Mesodermal cell (in vitro differentiated cells): ENCODE measurements at regions not wholly inside any gene's neighbourhood (a gene's known extent, or its start where the extent isn't known, plus 50 kb on each side); places are given as distances from the start of the nearest gene placed in this dataset.

Experiments used
- H3K27ac ChIP-seq: 2 replicates; pipeline ENCODE4 v1.7.0; 2013; ENCODE audit warnings: mild to moderate bottlenecking, low read depth, low read length, moderate library complexity; ENCODE audit not compliant: severe bottlenecking
- H3K36me3 ChIP-seq: 2 replicates; pipeline ENCODE4 v1.7.1; 2013; ENCODE audit warnings: mild to moderate bottlenecking, low read length, moderate library complexity; ENCODE audit not compliant: control insufficient read depth, insufficient read depth
- H3K4me1 ChIP-seq: one replicate; pipeline ENCODE4 v1.7.1; 2013; ENCODE audit warnings: mild to moderate bottlenecking, low read length; ENCODE audit not compliant: insufficient read depth, control insufficient read depth, poor library complexity, severe bottlenecking
- H3K4me3 ChIP-seq: 2 replicates; pipeline ENCODE4 v1.7.0; 2013; ENCODE audit warnings: low read length, control low read depth, mild to moderate bottlenecking; ENCODE audit not compliant: insufficient read depth, poor library complexity, severe bottlenecking; ENCODE audit errors: extremely low read depth
- H3K9me3 ChIP-seq: 2 replicates; pipeline ENCODE4 v1.7.1; 2013; ENCODE audit warnings: mild to moderate bottlenecking, low read length, moderate library complexity; ENCODE audit not compliant: control insufficient read depth
- WGBS, 2 experiments: methylation state at CpG; one replicate each; pipeline ENCODE4 v1.1.5; 2013; ENCODE audit warnings: missing lambda C conversion rate in 2 of 2; ENCODE audit not compliant: insufficient coverage in 2 of 2; 5-methylcytosine and 5-hydroxymethylcytosine counted together

GRCh38 chr18:22467760-22468553 is 50.2 kb upstream of the CTAGE1 start:
- no peak overlapping the region for H3K4me3 ChIP-seq
- no peaks in the 10 kb centered on the region for H3K36me3 ChIP-seq
- peaks cover 57% of the 10 kb centered on the region for H3K4me1 ChIP-seq
- 92 to 100% methylated on average over 3 to 4 of the region's 8 CpGs for WGBS, 2 experiments
- no peaks in the 10 kb centered on the region for H3K9me3 ChIP-seq
- H3K27ac ChIP-seq, result peak overlapping the region; percentile 93

GRCh38 chr18:22468554-22468891 is 50.8 kb upstream of the CTAGE1 start:
- Histone ChIP-seq H3K27ac (no peak overlapping the region), H3K4me3 (no peak overlapping the region), H3K36me3 (no peaks in the 10 kb centered on the region), H3K9me3 (no peaks in the 10 kb centered on the region), H3K4me1 (peaks cover 57% of the 10 kb centered on the region)
- WGBS, 2 experiments, result 96 to 100% methylated on average over 1 to 3 of the region's 6 CpGs

DNA sequence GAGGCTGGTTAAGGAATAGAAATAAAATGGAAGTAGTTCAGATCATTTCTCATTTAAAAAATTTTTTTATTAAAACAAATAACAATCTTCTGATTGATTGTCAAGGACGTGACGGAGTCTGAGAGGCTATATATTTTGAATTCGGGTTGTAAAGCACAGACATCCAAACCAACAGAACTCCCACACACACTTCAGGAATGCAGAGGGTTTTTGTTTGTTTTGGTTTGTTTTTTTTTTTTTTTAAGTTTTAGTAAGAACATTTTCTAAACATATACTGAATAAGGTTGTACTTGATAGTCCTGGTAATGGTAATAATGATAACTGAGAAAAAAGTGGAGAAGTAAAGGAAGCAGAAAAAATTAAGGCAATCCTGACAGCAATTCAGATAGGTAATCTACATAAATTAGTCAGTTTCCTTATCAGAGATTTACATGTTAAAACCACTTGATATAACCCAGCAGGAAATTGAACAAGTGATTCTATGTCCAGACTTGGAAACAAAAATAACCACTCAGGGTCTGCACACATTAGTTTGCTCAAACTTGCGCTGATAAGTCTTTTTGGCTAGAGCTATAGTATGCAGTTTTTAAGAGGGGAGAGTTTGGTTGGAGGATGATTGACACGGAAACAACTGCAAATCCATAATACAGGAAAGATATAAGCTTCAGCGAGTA is 51.5 kb upstream of the CTAGE1 start:
- H3K27ac ChIP-seq, result no peak overlapping the region
- WGBS, 2 experiments, result 80 to 100% methylated on average over 1 of the region's 6 CpGs
- no peak overlapping the region for H3K4me3 ChIP-seq
- peaks cover 57% of the 10 kb centered on the region for H3K4me1 ChIP-seq
- no peaks in the 10 kb centered on the region for H3K36me3 ChIP-seq
- H3K9me3 ChIP-seq, result no peaks in the 10 kb centered on the region

DNA sequence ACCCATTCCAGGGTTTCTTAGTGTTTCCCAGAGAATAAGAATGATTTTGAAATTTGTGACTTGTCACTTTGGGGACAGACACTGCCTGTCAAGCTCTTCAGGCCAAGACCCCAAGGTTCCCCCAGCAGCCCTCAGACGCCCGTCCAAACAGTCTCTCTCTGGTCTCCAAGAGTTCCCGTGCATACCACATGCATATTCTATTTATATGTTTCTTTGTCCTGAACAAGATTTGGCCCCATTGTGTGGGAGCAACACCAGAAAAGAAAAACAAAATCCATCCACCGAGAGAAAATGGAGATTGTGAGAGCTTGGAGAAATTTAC is 52.2 kb upstream of the CTAGE1 start:
- peak overlapping the region; percentile 68 for H3K27ac ChIP-seq

GRCh38 chr18:22470248-22471235 is 52.8 kb upstream of the CTAGE1 start:
- no peak overlapping the region for H3K4me3 ChIP-seq
- H3K36me3 ChIP-seq, result no peaks in the 10 kb centered on the region
- H3K9me3 ChIP-seq, result no peaks in the 10 kb centered on the region
- 53 to 60% methylated on average over 10 to 11 of the region's 12 CpGs for WGBS, 2 experiments
- peak overlapping the region; percentile 68 for H3K27ac ChIP-seq
- H3K4me1 ChIP-seq, result peaks cover 55% of the 10 kb centered on the region

More for the DNA sequence above, 52.2 kb upstream of the CTAGE1 start:
- no peaks in the 10 kb centered on the region for H3K9me3 ChIP-seq
- 53% methylated on average over 3 of the region's 4 CpGs; no CpG with 5 or more reads in 1 of the 2 experiments for WGBS, 2 experiments
- peaks cover 57% of the 10 kb centered on the region for H3K4me1 ChIP-seq
- H3K36me3 ChIP-seq, result no peaks in the 10 kb centered on the region
- H3K4me3 ChIP-seq, result no peak overlapping the region

GRCh38 chr18:22471546-22472131 is 53.9 kb upstream of the CTAGE1 start:
- Histone ChIP-seq H3K27ac (peak overlapping the region; percentile 68), H3K9me3 (no peaks in the 10 kb centered on the region)
- 83% methylated on average over 7 of the region's 8 CpGs; no CpG with 5 or more reads in 1 of the 2 experiments for WGBS, 2 experiments

GRCh38 chr18:22473366-22473765 is 55.7 kb upstream of the CTAGE1 start:
- WGBS, 2 experiments, result 81 to 95% methylated on average over 2 to 3 of the region's 3 CpGs
- H3K36me3 ChIP-seq, result no peaks in the 10 kb centered on the region
- peaks cover 32% of the 10 kb centered on the region for H3K4me1 ChIP-seq
- no peak overlapping the region for H3K4me3 ChIP-seq
- H3K27ac ChIP-seq, result no peak overlapping the region
- no peaks in the 10 kb centered on the region for H3K9me3 ChIP-seq

More at GRCh38 chr18:22471546-22472131, 53.9 kb upstream of the CTAGE1 start:
- Histone ChIP-seq H3K4me1 (peaks cover 46% of the 10 kb centered on the region), H3K4me3 (no peak overlapping the region), H3K36me3 (no peaks in the 10 kb centered on the region)

- Histone ChIP-seq H3K36me3 (no peaks in the 10 kb centered on the region), H3K4me3 (no peak overlapping the region), H3K4me1 (peaks cover 12% of the 10 kb centered on the region), H3K9me3 (no peaks in the 10 kb centered on the region), H3K27ac (no peak overlapping the region)
- WGBS, 2 experiments, result 100% methylated on average over 2 of the region's 7 CpGs; no CpG with 5 or more reads in 1 of the 2 experiments
Observed at GRCh38 chr18:22475426-22476100, 57.8 kb upstream of the CTAGE1 start.

DNA sequence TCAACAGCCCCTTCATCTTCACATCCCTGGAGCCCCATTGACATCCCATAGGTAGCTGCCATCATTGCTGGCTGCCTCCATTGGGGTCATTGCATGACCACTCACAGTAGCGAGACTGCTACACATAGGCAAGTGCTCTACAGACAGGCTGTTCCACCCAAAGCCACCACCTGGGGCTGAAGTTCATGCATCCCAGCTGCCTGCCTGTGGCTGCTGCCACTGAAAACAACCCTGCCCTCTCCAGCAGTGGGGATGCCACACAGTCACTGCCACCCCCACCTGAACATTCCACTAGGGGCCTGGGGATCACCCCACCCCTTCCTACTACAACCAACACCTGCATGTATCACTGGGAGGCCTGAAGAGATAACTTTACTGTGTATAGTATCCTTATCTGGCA is 59.5 kb upstream of the CTAGE1 start:
- Histone ChIP-seq H3K27ac (no peak overlapping the region), H3K9me3 (no peaks in the 10 kb centered on the region), H3K4me1 (no peaks in the 10 kb centered on the region), H3K36me3 (no peaks in the 10 kb centered on the region), H3K4me3 (no peak overlapping the region)
- WGBS, 2 experiments, result 100% methylated on average over 1 of the region's 1 CpG

DNA sequence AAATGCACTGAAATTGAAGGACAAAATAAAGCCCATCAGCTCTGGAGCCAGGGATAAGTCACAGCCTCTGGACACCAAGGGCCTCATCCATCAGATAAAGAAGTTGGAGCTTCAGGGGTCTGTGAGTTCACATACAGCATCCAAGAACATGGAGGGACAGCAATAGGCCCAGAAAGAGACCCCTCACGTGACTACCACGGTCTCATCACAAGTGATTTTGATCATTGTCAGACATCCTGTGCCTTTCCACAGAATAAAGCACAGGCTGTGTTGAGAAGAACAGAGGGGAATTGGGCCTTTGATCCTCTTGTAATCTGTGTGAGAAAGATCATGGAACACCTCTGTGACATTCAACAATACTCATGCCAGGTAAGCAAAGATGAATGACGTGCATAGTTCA is 65.2 kb upstream of the CTAGE1 start:
- Histone ChIP-seq H3K36me3 (no peaks in the 10 kb centered on the region), H3K9me3 (no peaks in the 10 kb centered on the region), H3K27ac (no peak overlapping the region), H3K4me1 (no peaks in the 10 kb centered on the region), H3K4me3 (no peak overlapping the region)
- WGBS, 2 experiments, result 78 to 95% methylated on average over 3 of the region's 3 CpGs
